ENCODE measurements at regions not wholly inside any gene's neighbourhood (a gene's known extent, or its start where the extent isn't known, plus 50 kb on each side); places are given as distances from the start of the nearest gene placed in this dataset.

DNA sequence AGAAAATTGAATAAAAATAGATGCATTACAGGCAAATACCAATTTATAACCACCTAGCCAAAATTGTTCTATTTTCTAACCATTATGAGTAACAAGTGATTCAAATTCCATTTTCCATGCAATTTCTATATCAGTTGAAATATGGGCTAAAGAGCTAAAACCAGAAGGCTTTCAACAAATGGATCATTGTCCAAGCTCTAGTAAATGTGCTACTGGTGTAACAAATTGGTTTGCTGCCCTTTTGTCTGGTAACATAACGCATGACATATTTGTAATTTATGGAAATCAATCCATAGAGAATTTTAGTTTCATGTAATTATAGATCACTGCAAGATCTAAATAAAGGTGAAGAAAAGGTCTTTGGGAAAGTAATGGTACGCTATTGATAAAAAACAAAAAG lies 708.0 kb upstream of the GRAMD2B start:
- Histone ChIP-seq H3K4me3 (replicated peaks in 1 of 3; ENCODE audit: insufficient read depth in 1 of 3, low read depth in 2 of 3, low read length in 3 of 3) (no peak overlapping the region), H3K9ac (ENCODE audit: insufficient read depth, low read depth, low read length) (no peak overlapping the region), H3K27ac (ENCODE audit: extremely low read length, insufficient read depth, low read length) (no peak overlapping the region), H3K4me1 (ENCODE audit: insufficient read depth, low read length) (peaks cover 49% of the 10 kb centered on the region), H3K27me3 (ENCODE audit: control insufficient read depth in 1 of 2, insufficient read depth in 2 of 2, low read length in 2 of 2) (no peaks in the 10 kb centered on the region), H3K9me3 (ENCODE audit: low read length) (no peaks in the 10 kb centered on the region), H3K4me2 (ENCODE audit: low read depth, low read length) (no peak overlapping the region), H2AFZ (ENCODE audit: low read length) (no peak overlapping the region), H3K79me2 (ENCODE audit: insufficient read depth, low read length) (no peaks in the 10 kb centered on the region), H4K20me1 (ENCODE audit: insufficient read depth, low read length) (no peaks in the 10 kb centered on the region), H3K36me3 (replicated peaks in 1 of 2; ENCODE audit: control insufficient read depth in 1 of 2, insufficient read depth in 2 of 2, low read length in 2 of 2) (no peaks in the 10 kb centered on the region)
- no TSS peak for BruUV-seq (replicated peaks)
- FAIRE-seq (no peak), ATAC-seq (no peak), DNase-seq (ENCODE audit: low spot score) (no peak)
- ChIA-PET CTCF (ENCODE audit: low intra/inter-chr PET ratio, low total read pairs) (no interaction called here), POLR2A (no interaction called here)
- WGBS (ENCODE audit: low lambda C conversion rate), result 66% methylated on average over 2 of the region's 2 CpGs
- no peak for TF ChIP-seq ZNF460 (CRISPR knock-in tag; IDR thresholded peaks at IDR 0.05; ENCODE audit: borderline replicate concordance)
- intact Hi-C loops (cut with micrococcal nuclease; ENCODE audit: unreplicated experiment), result no loop called here
- in situ Hi-C loops (cut with HindIII; ENCODE audit: extremely low pct_ligation_motif_present, low pct_unique_long_range_greater_than_20kb), result no loop called here

GRCh38 chr5:125717209-125717608 lies 706.0 kb upstream of the GRAMD2B start:
- Histone ChIP-seq H3K4me2 (ENCODE audit: low read depth, low read length) (no peak overlapping the region), H3K27me3 (ENCODE audit: control insufficient read depth in 1 of 2, insufficient read depth in 2 of 2, low read length in 2 of 2) (no peaks in the 10 kb centered on the region), H3K9ac (ENCODE audit: insufficient read depth, low read depth, low read length) (no peak overlapping the region), H3K27ac (ENCODE audit: extremely low read length, insufficient read depth, low read length) (no peak overlapping the region), H2AFZ (ENCODE audit: low read length) (no peak overlapping the region), H3K4me1 (ENCODE audit: insufficient read depth, low read length) (peaks cover 49% of the 10 kb centered on the region), H3K4me3 (replicated peaks in 1 of 3; ENCODE audit: insufficient read depth in 1 of 3, low read depth in 2 of 3, low read length in 3 of 3) (no peak overlapping the region), H3K79me2 (ENCODE audit: insufficient read depth, low read length) (no peaks in the 10 kb centered on the region), H4K20me1 (ENCODE audit: insufficient read depth, low read length) (no peaks in the 10 kb centered on the region), H3K36me3 (replicated peaks in 1 of 2; ENCODE audit: control insufficient read depth in 1 of 2, insufficient read depth in 2 of 2, low read length in 2 of 2) (no peaks in the 10 kb centered on the region), H3K9me3 (ENCODE audit: low read length) (no peaks in the 10 kb centered on the region)
- ChIA-PET CTCF (ENCODE audit: low intra/inter-chr PET ratio, low total read pairs) (no interaction called here), POLR2A (no interaction called here)
- BruUV-seq (replicated peaks), result no TSS peak
- peak; percentile 74 for DNase-seq (ENCODE audit: low spot score)
- intact Hi-C loops (cut with micrococcal nuclease; ENCODE audit: unreplicated experiment), result no loop called here
- no peak for FAIRE-seq
- in situ Hi-C loops (cut with HindIII; ENCODE audit: extremely low pct_ligation_motif_present, low pct_unique_long_range_greater_than_20kb), result no loop called here
- peak; percentile 59 for ATAC-seq
- TF ChIP-seq ARID4A (CRISPR knock-in tag; IDR thresholded peaks at IDR 0.05; ENCODE audit: borderline replicate concordance), result no peak
- no peak for TF ChIP-seq AGO2 (optimal IDR thresholded peaks at IDR 0.05; ENCODE audit: low read depth, low read length)
- no peak for TF ChIP-seq DDIT3 (CRISPR knock-in tag; IDR thresholded peaks at IDR 0.05)
- TF ChIP-seq, protein P1, sequence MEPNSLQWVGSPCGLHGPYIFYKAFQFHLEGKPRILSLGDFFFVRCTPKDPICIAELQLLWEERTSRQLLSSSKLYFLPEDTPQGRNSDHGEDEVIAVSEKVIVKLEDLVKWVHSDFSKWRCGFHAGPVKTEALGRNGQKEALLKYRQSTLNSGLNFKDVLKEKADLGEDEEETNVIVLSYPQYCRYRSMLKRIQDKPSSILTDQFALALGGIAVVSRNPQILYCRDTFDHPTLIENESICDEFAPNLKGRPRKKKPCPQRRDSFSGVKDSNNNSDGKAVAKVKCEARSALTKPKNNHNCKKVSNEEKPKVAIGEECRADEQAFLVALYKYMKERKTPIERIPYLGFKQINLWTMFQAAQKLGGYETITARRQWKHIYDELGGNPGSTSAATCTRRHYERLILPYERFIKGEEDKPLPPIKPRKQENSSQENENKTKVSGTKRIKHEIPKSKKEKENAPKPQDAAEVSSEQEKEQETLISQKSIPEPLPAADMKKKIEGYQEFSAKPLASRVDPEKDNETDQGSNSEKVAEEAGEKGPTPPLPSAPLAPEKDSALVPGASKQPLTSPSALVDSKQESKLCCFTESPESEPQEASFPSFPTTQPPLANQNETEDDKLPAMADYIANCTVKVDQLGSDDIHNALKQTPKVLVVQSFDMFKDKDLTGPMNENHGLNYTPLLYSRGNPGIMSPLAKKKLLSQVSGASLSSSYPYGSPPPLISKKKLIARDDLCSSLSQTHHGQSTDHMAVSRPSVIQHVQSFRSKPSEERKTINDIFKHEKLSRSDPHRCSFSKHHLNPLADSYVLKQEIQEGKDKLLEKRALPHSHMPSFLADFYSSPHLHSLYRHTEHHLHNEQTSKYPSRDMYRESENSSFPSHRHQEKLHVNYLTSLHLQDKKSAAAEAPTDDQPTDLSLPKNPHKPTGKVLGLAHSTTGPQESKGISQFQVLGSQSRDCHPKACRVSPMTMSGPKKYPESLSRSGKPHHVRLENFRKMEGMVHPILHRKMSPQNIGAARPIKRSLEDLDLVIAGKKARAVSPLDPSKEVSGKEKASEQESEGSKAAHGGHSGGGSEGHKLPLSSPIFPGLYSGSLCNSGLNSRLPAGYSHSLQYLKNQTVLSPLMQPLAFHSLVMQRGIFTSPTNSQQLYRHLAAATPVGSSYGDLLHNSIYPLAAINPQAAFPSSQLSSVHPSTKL (CRISPR knock-in tag; IDR thresholded peaks at IDR 0.05), result peak; percentile 50
- TF ChIP-seq SOX13 (IDR thresholded peaks at IDR 0.05), result no peak
- TF ChIP-seq SOX13 (CRISPR knock-in tag; conservative IDR thresholded peaks at IDR 0.05 in 1 of 2, IDR thresholded peaks at IDR 0.05 in 1 of 2), result peak in 1 of 2 experiments; percentile 34; a peak in 1 of 4 replicates
- no peak for TF ChIP-seq THAP8 (CRISPR knock-in tag; IDR thresholded peaks at IDR 0.05; ENCODE audit: borderline replicate concordance)

Measured in HepG2 (cell line).